ENCODE measurements at regions not wholly inside any gene's neighbourhood (a gene's known extent, or its start where the extent isn't known, plus 50 kb on each side); places are given as distances from the start of the nearest gene placed in this dataset.

GRCh38 chr4:27187786-27188185, 327.1 kb downstream of the STIM2 start:
- DNase-seq = no peak

- DNase-seq = no peak
These were observed 329.0 kb downstream of the STIM2 start for GRCh38 chr4:27189683-27190082.

- no peak for DNase-seq
These were observed 331.0 kb downstream of the STIM2 start for GRCh38 chr4:27191592-27191991.

- DNase-seq = no peak
These were observed 334.0 kb downstream of the STIM2 start for GRCh38 chr4:27194599-27195176.

- no peak for DNase-seq
These were observed 337.6 kb downstream of the STIM2 start for GRCh38 chr4:27198246-27198645.

GRCh38 chr4:27198971-27199370, 338.3 kb downstream of the STIM2 start:
- DNase-seq = no peak

- DNase-seq = no peak
These were observed 345.4 kb downstream of the STIM2 start for GRCh38 chr4:27206009-27206408.

- DNase-seq = no peak
These were observed 350.3 kb downstream of the STIM2 start for GRCh38 chr4:27210956-27211355.

- no peak for DNase-seq
These were observed 353.4 kb downstream of the STIM2 start for GRCh38 chr4:27214010-27214409.

GRCh38 chr4:27215220-27215826, 354.7 kb downstream of the STIM2 start:
- DNase-seq = no peak

GRCh38 chr4:27217261-27217769, 356.7 kb downstream of the STIM2 start:
- DNase-seq = no peak

- DNase-seq = no peak
These were observed 357.4 kb downstream of the STIM2 start for GRCh38 chr4:27218013-27218412.

- no peak for DNase-seq
These were observed 362.7 kb downstream of the STIM2 start for GRCh38 chr4:27223326-27223725.

- no peak for DNase-seq
These were observed 372.9 kb downstream of the STIM2 start for GRCh38 chr4:27233531-27233930.

- DNase-seq = no peak
These were observed 373.8 kb downstream of the STIM2 start for GRCh38 chr4:27234306-27234899.

GRCh38 chr4:27239641-27240040, 379.0 kb downstream of the STIM2 start:
- no peak for DNase-seq

GRCh38 chr4:27242217-27242616, 381.6 kb downstream of the STIM2 start:
- DNase-seq = no peak

GRCh38 chr4:27245216-27245615, 384.6 kb downstream of the STIM2 start:
- no peak for DNase-seq

- no peak for DNase-seq
These were observed 388.2 kb downstream of the STIM2 start for GRCh38 chr4:27248829-27249228.

GRCh38 chr4:27251771-27252170, 391.1 kb downstream of the STIM2 start:
- no peak for DNase-seq

- no peak for DNase-seq
These were observed 406.8 kb downstream of the STIM2 start for GRCh38 chr4:27267339-27267969.

GRCh38 chr4:27267970-27268355, 407.3 kb downstream of the STIM2 start:
- no peak for DNase-seq

- no peak for DNase-seq
These were observed 409.8 kb downstream of the STIM2 start for GRCh38 chr4:27270435-27270834.

- no peak for DNase-seq
These were observed 410.9 kb downstream of the STIM2 start for GRCh38 chr4:27271555-27271954.

Data from NCI-H2171 treated with DMSO at 0.1 percent for 48 hours (cell line).